Femur (tissue), 1 donor: ENCODE measurements at regions not wholly inside any gene's neighbourhood (a gene's known extent, or its start where the extent isn't known, plus 50 kb on each side); places are given as distances from the start of the nearest gene placed in this dataset.
"Not testable (repeated sequence)": the region's sequence is repeated elsewhere in the genome, so short reads cannot be mapped to it uniquely, and the experiment has no call there.

ENCODE experiments used
- DNase-seq: peaks from one replicate; pipeline ENCODE4 v3.0.0-alpha.2; 2017

- no peak for DNase-seq
Measured at GRCh38 chr15:36110659-36110993, 468.8 kb upstream of the CDIN1 start.

GRCh38 chr15:36117296-36117787 lies 462.1 kb upstream of the CDIN1 start:
- no peak for DNase-seq

- DNase-seq, result no peak
Measured at GRCh38 chr15:36126194-36126593, 453.2 kb upstream of the CDIN1 start.

GRCh38 chr15:36130641-36131310 lies 448.6 kb upstream of the CDIN1 start:
- DNase-seq, result no peak

- no peak for DNase-seq
Measured at GRCh38 chr15:36133742-36134141, 445.7 kb upstream of the CDIN1 start.

GRCh38 chr15:36136049-36136448 lies 443.4 kb upstream of the CDIN1 start:
- DNase-seq, result no peak

- no peak for DNase-seq
Measured at GRCh38 chr15:36152936-36153335, 426.5 kb upstream of the CDIN1 start.

GRCh38 chr15:36156879-36157427 lies 422.5 kb upstream of the CDIN1 start:
- peak; percentile 54 for DNase-seq

GRCh38 chr15:36160351-36160750 lies 419.1 kb upstream of the CDIN1 start:
- DNase-seq, result no peak

- DNase-seq, result no peak
Measured at GRCh38 chr15:36161108-36161507, 418.3 kb upstream of the CDIN1 start.

GRCh38 chr15:36161771-36162212 lies 417.6 kb upstream of the CDIN1 start:
- peak; percentile 49 for DNase-seq

GRCh38 chr15:36163983-36164382 lies 415.4 kb upstream of the CDIN1 start:
- not testable (repeated sequence) for DNase-seq

GRCh38 chr15:36172955-36173354 lies 406.5 kb upstream of the CDIN1 start:
- DNase-seq, result no peak

- no peak for DNase-seq
Measured at GRCh38 chr15:36175186-36175740, 404.2 kb upstream of the CDIN1 start.

- no peak for DNase-seq
Measured at GRCh38 chr15:36175741-36176291, 403.6 kb upstream of the CDIN1 start.

GRCh38 chr15:36177590-36178302 lies 401.7 kb upstream of the CDIN1 start:
- DNase-seq, result no peak

GRCh38 chr15:36178303-36178633 lies 401.2 kb upstream of the CDIN1 start:
- peak; percentile 36 for DNase-seq

GRCh38 chr15:36183201-36183600 lies 396.2 kb upstream of the CDIN1 start:
- no peak for DNase-seq

- no peak for DNase-seq
Measured at GRCh38 chr15:36185438-36185837, 394.0 kb upstream of the CDIN1 start.

- DNase-seq, result no peak
Measured at GRCh38 chr15:36185845-36186244, 393.6 kb upstream of the CDIN1 start.

GRCh38 chr15:36186376-36186775 lies 393.1 kb upstream of the CDIN1 start:
- no peak for DNase-seq

- DNase-seq, result no peak
Measured at GRCh38 chr15:36191459-36191858, 388.0 kb upstream of the CDIN1 start.

- DNase-seq, result not testable (repeated sequence)
Measured at GRCh38 chr15:36195361-36196007, 383.9 kb upstream of the CDIN1 start.
